HEK293 (cell line): ENCODE measurements at regions not wholly inside any gene's neighbourhood (a gene's known extent, or its start where the extent isn't known, plus 50 kb on each side); places are given as distances from the start of the nearest gene placed in this dataset.

Experiments
- CTCF ChIA-PET: fragments of 350-600 bp; formaldehyde crosslinking; extraction: SDS; loops from one replicate; lab custom pipeline; 2021; ENCODE audit warnings: antibody characterized with exemption; lab: Yijun Ruan, JAX
- POLR2A ChIA-PET: fragments of 300-600 bp; formaldehyde crosslinking; extraction: SDS; loops from one replicate; lab custom pipeline; 2020; ENCODE audit warnings: antibody characterized with exemption, inconsistent platforms; lab: Yijun Ruan, JAX
- H3K27ac ChIP-seq: fragments of 200-500 bp; sonication (Bioruptor generic); 2 replicates; pipeline ENCODE4 v1.5.1; 2014; ENCODE audit warnings: low read depth, low read length, control low read depth, inconsistent platforms; ENCODE audit errors: extremely low read depth
- H3K36me3 ChIP-seq, 2 experiments: fragments of 200-500 bp in 1 of 2; sonication (Bioruptor generic) in 1 of 2; 1 replicate in 1 of 2; 2 replicates in 1 of 2; pipeline ENCODE4 v1.5.1; 2014 to 2017; ENCODE audit warnings: inconsistent platforms in 2 of 2, low read length in 2 of 2; ENCODE audit not compliant: control insufficient read depth in 2 of 2, insufficient read depth in 1 of 2
- H3K4me1 ChIP-seq: fragments of 200-500 bp; sonication (Bioruptor generic); 2 replicates; pipeline ENCODE4 v1.5.1; 2014; ENCODE audit warnings: mild to moderate bottlenecking, low read length, inconsistent platforms; ENCODE audit not compliant: control insufficient read depth, insufficient read depth
- H3K4me3 ChIP-seq: 2 replicates; pipeline ENCODE4 v1.5.1; 2011; ENCODE audit warnings: low read depth, mild to moderate bottlenecking, control low read depth, low read length, moderate library complexity
- H3K9me3 ChIP-seq: fragments of 200-500 bp; sonication (Bioruptor generic); 2 replicates; pipeline ENCODE4 v1.5.1; 2014; ENCODE audit warnings: low read depth, low read length, inconsistent platforms; ENCODE audit not compliant: control insufficient read depth, insufficient read depth
- AEBP2 ChIP-seq: fragments of 450-650 bp; formaldehyde crosslinking; IDR thresholded peaks from 2 replicates; pipeline ENCODE4 v1.5.1; 2016; ENCODE audit warnings: missing biosample characterization, missing genetic modification characterization, borderline replicate concordance
- GLIS1 ChIP-seq: fragments of 450-650 bp; formaldehyde crosslinking; IDR thresholded peaks from 2 replicates; pipeline ENCODE4 v1.5.1; 2016; ENCODE audit warnings: missing biosample characterization, missing genetic modification characterization
- OSR2 ChIP-seq: fragments of 450-650 bp; formaldehyde crosslinking; IDR thresholded peaks from 2 replicates; pipeline ENCODE4 v1.5.1; 2016; ENCODE audit warnings: missing biosample characterization, missing genetic modification characterization
- PATZ1 ChIP-seq: fragments of 450-650 bp; formaldehyde crosslinking; IDR thresholded peaks from 2 replicates; pipeline ENCODE4 v1.5.1; 2016; ENCODE audit warnings: missing biosample characterization, missing genetic modification characterization
- PRDM10 ChIP-seq: fragments of 450-650 bp; formaldehyde crosslinking; IDR thresholded peaks from 2 replicates; pipeline ENCODE4 v1.5.1; 2016; ENCODE audit warnings: missing biosample characterization, missing genetic modification characterization
- SALL2 ChIP-seq: fragments of 450-650 bp; formaldehyde crosslinking; IDR thresholded peaks from 2 replicates; pipeline ENCODE4 v1.5.0; 2017; ENCODE audit warnings: missing biosample characterization, mild to moderate bottlenecking, missing genetic modification characterization, borderline replicate concordance
- SETDB1 ChIP-seq: IDR thresholded peaks from one replicate; pipeline ENCODE4 v1.6.1; 2017; ENCODE audit warnings: mild to moderate bottlenecking, low read length, moderate library complexity, mixed read lengths; ENCODE audit not compliant: insufficient read length
- ZBTB17 ChIP-seq: fragments of 450-650 bp; formaldehyde crosslinking; IDR thresholded peaks from 2 replicates; pipeline ENCODE4 v1.5.1; 2016; ENCODE audit warnings: missing biosample characterization, missing genetic modification characterization
- ZBTB7A ChIP-seq: fragments of 450-650 bp; formaldehyde crosslinking; IDR thresholded peaks from 2 replicates; pipeline ENCODE4 v1.5.1; 2016; ENCODE audit warnings: low read depth, missing biosample characterization, missing genetic modification characterization
- ZNF133 ChIP-seq: fragments of 450-650 bp; formaldehyde crosslinking; IDR thresholded peaks from 2 replicates; pipeline ENCODE4 v1.5.1; 2016; ENCODE audit warnings: missing biosample characterization, missing genetic modification characterization
- ZNF140 ChIP-seq: fragments of 450-650 bp; formaldehyde crosslinking; IDR thresholded peaks from 2 replicates; pipeline ENCODE4 v1.5.1; 2016; ENCODE audit warnings: missing biosample characterization, missing genetic modification characterization
- ZNF146 ChIP-seq: fragments of 450-650 bp; formaldehyde crosslinking; IDR thresholded peaks from 2 replicates; pipeline ENCODE4 v1.5.1; 2016; ENCODE audit warnings: missing biosample characterization, missing genetic modification characterization
- ZNF274 ChIP-seq, 2 experiments: fragments of 200-500 bp in 1 of 2; fragments of 450-650 bp in 1 of 2; sonication (Bioruptor generic) in 1 of 2; formaldehyde crosslinking in 1 of 2; IDR thresholded peaks; 2 replicates each; pipeline versions ENCODE4 v1.5.1 to v1.6.1; 2014 to 2016; ENCODE audit warnings: borderline replicate concordance in 1 of 2, inconsistent platforms in 1 of 2, low read length in 1 of 2, missing biosample characterization in 1 of 2, missing genetic modification characterization in 1 of 2
- ZNF341 ChIP-seq: fragments of 450-650 bp; formaldehyde crosslinking; IDR thresholded peaks from 2 replicates; pipeline ENCODE4; 2016; ENCODE audit warnings: low read depth, missing biosample characterization, missing genetic modification characterization
- ZNF37A ChIP-seq: fragments of 450-650 bp; IDR thresholded peaks from 2 replicates; pipeline ENCODE4 v1.5.1; 2018; ENCODE audit warnings: missing biosample characterization, missing genetic modification characterization
- ZNF449 ChIP-seq: fragments of 450-650 bp; formaldehyde crosslinking; IDR thresholded peaks from 2 replicates; pipeline ENCODE4 v1.5.1; 2017; ENCODE audit warnings: missing biosample characterization, mild to moderate bottlenecking, missing genetic modification characterization, moderate library complexity
- ZNF610 ChIP-seq: fragments of 450-650 bp; formaldehyde crosslinking; IDR thresholded peaks from 2 replicates; pipeline ENCODE4 v1.5.1; 2016; ENCODE audit warnings: missing biosample characterization, missing genetic modification characterization, borderline replicate concordance
- ZNF626 ChIP-seq: fragments of 450-650 bp; sonication (Bioruptor Pico); formaldehyde crosslinking; IDR thresholded peaks from 2 replicates; pipeline ENCODE4 v1.5.1; 2018; ENCODE audit warnings: missing biosample characterization, missing genetic modification characterization, inconsistent platforms
- ZNF670 ChIP-seq: fragments of 450-650 bp; formaldehyde crosslinking; IDR thresholded peaks from 2 replicates; pipeline ENCODE4 v1.5.1; 2016; ENCODE audit warnings: missing biosample characterization, missing genetic modification characterization, low read depth
- ZNF677 ChIP-seq: fragments of 450-650 bp; IDR thresholded peaks from 2 replicates; pipeline ENCODE4 v1.5.0; 2018; ENCODE audit warnings: missing biosample characterization, mild to moderate bottlenecking, missing genetic modification characterization, moderate library complexity
- ZXDB ChIP-seq: fragments of 450-650 bp; formaldehyde crosslinking; IDR thresholded peaks from 2 replicates; pipeline ENCODE4 v1.5.1; 2016; ENCODE audit warnings: missing biosample characterization, missing genetic modification characterization

- no peaks in the 10 kb centered on the region for H3K9me3 ChIP-seq
- POLR2A ChIA-PET: no interaction called here
- no peaks in the 10 kb centered on the region for H3K36me3 ChIP-seq
- H3K4me3 ChIP-seq: no peak overlapping the region
- H3K27ac ChIP-seq: no peak overlapping the region
- H3K4me1 ChIP-seq: no peaks in the 10 kb centered on the region
- CTCF ChIA-PET: interaction anchor here (0.6 kb wide), 1 partner anchor 1770 kb away, joined by 3 read pairs; no protein-coding TSS in a partner anchor
- TF ChIP-seq ZNF146 (no peak), ZNF610 (tag by site-specific recombination) (no peak), ZNF341 (tag by site-specific recombination) (no peak), PRDM10 (tag by site-specific recombination) (no peak), OSR2 (tag by site-specific recombination) (no peak), SETDB1 (no peak), ZNF140 (tag by site-specific recombination) (no peak), ZNF449 (tag by site-specific recombination) (no peak), ZXDB (tag by site-specific recombination) (no peak), ZNF133 (tag by site-specific recombination) (no peak), PATZ1 (tag by site-specific recombination) (no peak), ZBTB7A (tag by site-specific recombination) (no peak), ZBTB17 (no peak), GLIS1 (tag by site-specific recombination) (no peak), AEBP2 (no peak), ZNF670 (tag by site-specific recombination) (no peak)
Observed at GRCh38 chr2:116935097-116935814, 879.2 kb upstream of the DDX18 start.

- no peak overlapping the region for H3K27ac ChIP-seq
- POLR2A ChIA-PET: no interaction called here
- H3K36me3 ChIP-seq: no peaks in the 10 kb centered on the region
- no peak for TF ChIP-seq ZNF37A (tag by site-specific recombination)
- TF ChIP-seq ZNF626: no peak
- TF ChIP-seq ZNF677: no peak
- TF ChIP-seq ZNF341 (tag by site-specific recombination): no peak
- TF ChIP-seq SALL2 (tag by site-specific recombination): no peak
- no peak for TF ChIP-seq ZNF274 (IDR thresholded peaks at IDR 0.05; ENCODE audit: low read length)
- no peak for TF ChIP-seq ZNF274 (tag by site-specific recombination; IDR thresholded peaks at IDR 0.05; ENCODE audit: borderline replicate concordance)
- no peaks in the 10 kb centered on the region for H3K4me1 ChIP-seq
- H3K9me3 ChIP-seq: no peaks in the 10 kb centered on the region
- CTCF ChIA-PET: no interaction called here
- H3K4me3 ChIP-seq: no peak overlapping the region
Observed at GRCh38 chr2:116948258-116948657, 866.2 kb upstream of the DDX18 start.
